Pancreas (tissue), 10 donors: ENCODE measurements at regions not wholly inside any gene's neighbourhood (a gene's known extent, or its start where the extent isn't known, plus 50 kb on each side); places are given as distances from the start of the nearest gene placed in this dataset.

ENCODE experiments used
- ATAC-seq, 4 donors: fragments of 200-7000 bp; cut with Tn5 transposase; one replicate each; pipeline versions ENCODE4 v1.8.0 to v1.9.1; 2020; ENCODE audit warnings: mild to moderate bottlenecking in 4 of 4, moderate library complexity in 4 of 4
- DNase-seq, 6 donors: peaks; one replicate each; pipeline ENCODE4 v3.0.0-alpha.2; 2020
- FAIRE-seq: peaks from 2 replicates; lab custom pipeline; 2012; peaks lifted over from hg19 to GRCh38; lab: Jason Lieb, UNC
- H3K27ac ChIP-seq, 4 donors: fragments of 200-600 bp; sonication (generic); 1 replicate in 3 of 4; 2 replicates in 1 of 4; pipeline versions ENCODE4 v1.5.0 to v1.8.0; 2020
- H3K27me3 ChIP-seq, 4 donors: fragments of 200-600 bp; one replicate each; pipeline ENCODE4 v1.8.0; 2021
- H3K36me3 ChIP-seq, 3 donors: fragments of 200-600 bp; sonication (generic) in 1 of 3; one replicate each; pipeline versions ENCODE4 v1.5.0 to v1.8.0; 2020 to 2021
- H3K4me1 ChIP-seq, 3 donors: fragments of 200-600 bp; one replicate each; pipeline ENCODE4 v1.8.0; 2021
- H3K4me3 ChIP-seq, 4 donors: fragments of 200-600 bp; sonication (generic) in 2 of 4; one replicate each; pipeline versions ENCODE4 v1.5.0 to v1.8.0; 2020 to 2021
- H3K9me3 ChIP-seq, 4 donors: fragments of 200-600 bp; one replicate each; pipeline ENCODE4 v1.8.0; 2021
- WGBS, 2 donors: extraction: QIAGEN DNeasy Blood & Tissue Kit; methylation state at CpG; one replicate each; pipeline ENCODE4 v1.1.7; 2013; 5-methylcytosine and 5-hydroxymethylcytosine counted together
- intact Hi-C, 3 donors: fragments of 100-400 bp; cut with DNase I; formaldehyde crosslinking; loops; one replicate each; pipeline versions ENCODE4 v1.11.1 to v1.14.2; 2022
- TF ChIP-seq, protein P1 (sequence below), 4 donors: fragments of 200-600 bp; sonication (generic) in 3 of 4; IDR thresholded peaks; one replicate each; pipeline versions ENCODE4 v1.5.0 to v1.8.0; 2021; ENCODE audit warnings: antibody characterized with exemption in 4 of 4
- donor health status: healthy with polysubstance abuse.
- donor health status: DM: no; HTN: no; CAD: no; lungs with moderate emphysema.
- donor health status: DM: no; HTN: no; CAD: no.
- donor health status: control.
- donor health status: control.
- donor health status: Bipolar disorder and iron deficiency.
- donor health status: DM: yes; HTN: yes; CAD: no.
- donor health status: DM: no; HTN: no; CAD: no.
- donor health status: DM: no; HTN: no; CAD: no.
- donor health status: DM: yes; HTN: yes; CAD: no.

DNA sequence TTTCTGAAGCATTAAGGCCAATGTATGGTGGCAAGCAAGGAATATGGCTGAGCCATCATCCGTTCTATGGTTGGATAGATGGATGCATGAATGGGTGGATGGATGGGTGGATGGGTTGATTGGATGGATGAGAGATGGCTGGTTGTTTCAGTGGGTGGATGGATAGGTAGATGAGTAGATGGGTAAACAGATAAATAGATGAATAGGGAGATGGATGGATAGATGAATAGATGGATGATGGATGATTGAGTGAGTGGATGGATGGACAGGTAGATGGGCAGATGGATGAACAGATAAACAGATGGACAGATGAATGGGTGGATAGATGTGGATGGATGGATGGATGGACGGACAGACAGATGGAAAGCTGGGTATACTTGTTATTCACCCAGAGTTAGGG lies 92.6 kb upstream of the ZNF618 start:
- no peak for FAIRE-seq
- no peaks in the 10 kb centered on the region for H3K36me3 ChIP-seq
- no peak overlapping the region for H3K27ac ChIP-seq
- H3K4me1 ChIP-seq = no peaks in the 10 kb centered on the region
- H3K4me3 ChIP-seq = no peak overlapping the region
- DNase-seq = no peak
- WGBS, 2 donors = 80 to 82% methylated on average over 2 of the region's 2 CpGs
- no peaks in the 10 kb centered on the region for H3K27me3 ChIP-seq
- TF ChIP-seq, protein P1, sequence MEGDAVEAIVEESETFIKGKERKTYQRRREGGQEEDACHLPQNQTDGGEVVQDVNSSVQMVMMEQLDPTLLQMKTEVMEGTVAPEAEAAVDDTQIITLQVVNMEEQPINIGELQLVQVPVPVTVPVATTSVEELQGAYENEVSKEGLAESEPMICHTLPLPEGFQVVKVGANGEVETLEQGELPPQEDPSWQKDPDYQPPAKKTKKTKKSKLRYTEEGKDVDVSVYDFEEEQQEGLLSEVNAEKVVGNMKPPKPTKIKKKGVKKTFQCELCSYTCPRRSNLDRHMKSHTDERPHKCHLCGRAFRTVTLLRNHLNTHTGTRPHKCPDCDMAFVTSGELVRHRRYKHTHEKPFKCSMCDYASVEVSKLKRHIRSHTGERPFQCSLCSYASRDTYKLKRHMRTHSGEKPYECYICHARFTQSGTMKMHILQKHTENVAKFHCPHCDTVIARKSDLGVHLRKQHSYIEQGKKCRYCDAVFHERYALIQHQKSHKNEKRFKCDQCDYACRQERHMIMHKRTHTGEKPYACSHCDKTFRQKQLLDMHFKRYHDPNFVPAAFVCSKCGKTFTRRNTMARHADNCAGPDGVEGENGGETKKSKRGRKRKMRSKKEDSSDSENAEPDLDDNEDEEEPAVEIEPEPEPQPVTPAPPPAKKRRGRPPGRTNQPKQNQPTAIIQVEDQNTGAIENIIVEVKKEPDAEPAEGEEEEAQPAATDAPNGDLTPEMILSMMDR (IDR thresholded peaks at IDR 0.05) = no peak
- no peaks in the 10 kb centered on the region for H3K9me3 ChIP-seq
- intact Hi-C loops = no loop called here
- no peak for ATAC-seq

DNA sequence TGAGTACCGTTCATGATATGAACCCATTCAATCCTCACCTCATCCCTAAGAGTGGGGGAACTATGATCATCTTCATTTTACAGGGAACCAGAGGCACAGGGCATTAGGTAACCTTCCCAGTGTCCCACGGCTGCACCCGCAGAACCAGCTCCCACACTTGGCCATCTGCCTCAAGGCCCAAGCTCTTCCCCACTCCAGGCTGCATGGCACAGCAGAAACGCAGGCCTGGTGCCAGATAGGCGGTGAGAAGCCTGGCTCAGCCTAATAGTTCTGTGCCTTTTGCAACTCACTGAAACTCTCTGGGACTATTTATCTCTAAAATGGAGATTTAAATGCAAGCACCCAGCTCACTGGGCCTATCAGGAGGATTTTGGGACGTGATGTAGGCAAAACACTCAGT lies 90.8 kb upstream of the ZNF618 start:
- DNase-seq (peak in 2 of 6 donors; percentile 38 to 52), ATAC-seq (peak in 3 of 4 donors; percentile 41 to 69 (median 45)), FAIRE-seq (no peak)
- intact Hi-C loops = no loop called here
- no peaks in the 10 kb centered on the region for H3K27me3 ChIP-seq
- TF ChIP-seq, protein P1 (IDR thresholded peaks at IDR 0.05) = no peak
- H3K9me3 ChIP-seq = no peaks in the 10 kb centered on the region
- no peaks in the 10 kb centered on the region for H3K4me1 ChIP-seq
- WGBS, 2 donors = 43 to 44% methylated on average over 6 of the region's 6 CpGs
- H3K36me3 ChIP-seq = no peaks in the 10 kb centered on the region
- H3K27ac ChIP-seq = no peak overlapping the region
- H3K4me3 ChIP-seq = no peak overlapping the region

DNA sequence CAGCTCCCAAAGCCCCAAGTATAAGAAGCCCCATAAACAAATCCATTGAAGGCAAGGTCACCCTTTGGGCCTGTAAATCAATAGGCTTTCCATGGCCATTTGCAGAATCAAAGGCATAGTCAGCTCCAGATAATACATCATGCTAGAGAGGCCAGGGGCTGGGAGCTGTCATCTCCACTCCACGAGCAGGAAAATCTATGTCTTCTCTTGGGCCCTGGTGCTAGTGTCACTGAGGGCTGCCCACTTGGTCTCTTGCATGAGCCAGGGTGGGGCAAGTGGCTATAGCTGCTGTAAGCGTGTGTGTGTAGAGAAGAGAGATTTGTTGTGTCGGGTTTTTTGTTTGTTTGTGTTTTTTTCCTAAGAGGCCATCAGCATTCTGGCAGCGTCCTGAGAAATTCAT lies 90.0 kb upstream of the ZNF618 start:
- intact Hi-C loops = no loop called here
- DNase-seq (no peak), ATAC-seq (no peak), FAIRE-seq (no peak)
- TF ChIP-seq, protein P1 (IDR thresholded peaks at IDR 0.05) = no peak
- H3K27ac ChIP-seq = no peak overlapping the region
- no peaks in the 10 kb centered on the region for H3K4me1 ChIP-seq
- no peak overlapping the region for H3K4me3 ChIP-seq
- no peaks in the 10 kb centered on the region for H3K27me3 ChIP-seq
- H3K9me3 ChIP-seq = no peaks in the 10 kb centered on the region
- H3K36me3 ChIP-seq = no peaks in the 10 kb centered on the region
- 81 to 83% methylated on average over 4 of the region's 4 CpGs for WGBS, 2 donors

DNA sequence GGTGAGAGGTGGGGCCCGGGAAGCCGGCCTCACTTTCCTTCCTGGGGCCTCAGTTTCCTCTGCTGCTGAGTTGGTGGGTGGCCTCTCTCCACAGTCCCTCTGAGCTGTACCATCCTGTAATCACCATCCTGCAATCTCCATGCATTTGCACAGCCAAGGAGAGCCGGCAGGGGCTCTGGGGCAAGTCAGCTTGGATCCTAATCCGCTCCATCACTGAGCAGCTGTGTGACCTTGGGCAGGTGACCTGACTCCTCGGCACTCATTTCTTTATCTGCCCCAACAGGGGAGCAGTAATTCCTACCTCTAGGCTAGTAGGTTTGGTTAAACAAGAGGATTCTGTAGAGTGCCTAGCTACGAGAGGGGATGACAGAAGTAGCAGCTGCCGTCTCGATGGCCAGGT lies 88.2 kb upstream of the ZNF618 start:
- FAIRE-seq = no peak
- TF ChIP-seq, protein P1 (IDR thresholded peaks at IDR 0.05) = no peak
- intact Hi-C loops = no loop called here

GRCh38 chr9:113788616-113789330 lies 87.3 kb upstream of the ZNF618 start:
- no peaks in the 10 kb centered on the region for H3K9me3 ChIP-seq
- no peak overlapping the region for H3K27ac ChIP-seq
- no peaks in the 10 kb centered on the region for H3K4me1 ChIP-seq
- no peak for DNase-seq
- 64 to 69% methylated on average over 10 of the region's 10 CpGs for WGBS, 2 donors
- intact Hi-C loops = no loop called here
- ATAC-seq = no peak
- no peaks in the 10 kb centered on the region for H3K36me3 ChIP-seq
- TF ChIP-seq, protein P1 (IDR thresholded peaks at IDR 0.05) = no peak
- no peak overlapping the region for H3K4me3 ChIP-seq
- no peak for FAIRE-seq
- no peaks in the 10 kb centered on the region for H3K27me3 ChIP-seq

More for the DNA sequence above, 88.2 kb upstream of the ZNF618 start:
- WGBS, 2 donors = 79 to 83% methylated on average over 8 of the region's 8 CpGs
- H3K27me3 ChIP-seq = no peaks in the 10 kb centered on the region
- no peaks in the 10 kb centered on the region for H3K9me3 ChIP-seq
- ATAC-seq (no peak), DNase-seq (no peak)
- H3K4me3 ChIP-seq = no peak overlapping the region
- H3K4me1 ChIP-seq = no peaks in the 10 kb centered on the region
- H3K36me3 ChIP-seq = no peaks in the 10 kb centered on the region
- H3K27ac ChIP-seq = no peak overlapping the region
